ENCODE measurements at regions not wholly inside any gene's neighbourhood (a gene's known extent, or its start where the extent isn't known, plus 50 kb on each side); places are given as distances from the start of the nearest gene placed in this dataset.

GRCh38 chr6:105855433-105855832 is 230.7 kb upstream of the PRDM1 start:
- no peak for TF ChIP-seq BRCA1 (CRISPR knock-in tag; IDR thresholded peaks at IDR 0.05)
- no peak for TF ChIP-seq ZNF572 (CRISPR knock-in tag; IDR thresholded peaks at IDR 0.05)
- TF ChIP-seq SKI (IDR thresholded peaks at IDR 0.05; ENCODE audit: partially characterized antibody) = no peak
- no peak for TF ChIP-seq RAD51 (IDR thresholded peaks at IDR 0.05; ENCODE audit: borderline replicate concordance)
- no peak for TF ChIP-seq ZNF33B (CRISPR knock-in tag; IDR thresholded peaks at IDR 0.05)
- no peak for TF ChIP-seq ZNF546 (CRISPR knock-in tag; conservative IDR thresholded peaks at IDR 0.05)
- TF ChIP-seq ZNF138 (CRISPR knock-in tag; IDR thresholded peaks at IDR 0.05; ENCODE audit: low read depth) = no peak
- no peak for TF ChIP-seq GFI1 (CRISPR knock-in tag; IDR thresholded peaks at IDR 0.05; ENCODE audit: borderline replicate concordance)
- no peak for TF ChIP-seq TCF7L2 (IDR thresholded peaks at IDR 0.05; ENCODE audit: low read depth, low read length)
- TF ChIP-seq, protein P1, sequence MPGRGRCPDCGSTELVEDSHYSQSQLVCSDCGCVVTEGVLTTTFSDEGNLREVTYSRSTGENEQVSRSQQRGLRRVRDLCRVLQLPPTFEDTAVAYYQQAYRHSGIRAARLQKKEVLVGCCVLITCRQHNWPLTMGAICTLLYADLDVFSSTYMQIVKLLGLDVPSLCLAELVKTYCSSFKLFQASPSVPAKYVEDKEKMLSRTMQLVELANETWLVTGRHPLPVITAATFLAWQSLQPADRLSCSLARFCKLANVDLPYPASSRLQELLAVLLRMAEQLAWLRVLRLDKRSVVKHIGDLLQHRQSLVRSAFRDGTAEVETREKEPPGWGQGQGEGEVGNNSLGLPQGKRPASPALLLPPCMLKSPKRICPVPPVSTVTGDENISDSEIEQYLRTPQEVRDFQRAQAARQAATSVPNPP (CRISPR knock-in tag; IDR thresholded peaks at IDR 0.05) = no peak
